ENCODE measurements at regions not wholly inside any gene's neighbourhood (a gene's known extent, or its start where the extent isn't known, plus 50 kb on each side); places are given as distances from the start of the nearest gene placed in this dataset.

DNA sequence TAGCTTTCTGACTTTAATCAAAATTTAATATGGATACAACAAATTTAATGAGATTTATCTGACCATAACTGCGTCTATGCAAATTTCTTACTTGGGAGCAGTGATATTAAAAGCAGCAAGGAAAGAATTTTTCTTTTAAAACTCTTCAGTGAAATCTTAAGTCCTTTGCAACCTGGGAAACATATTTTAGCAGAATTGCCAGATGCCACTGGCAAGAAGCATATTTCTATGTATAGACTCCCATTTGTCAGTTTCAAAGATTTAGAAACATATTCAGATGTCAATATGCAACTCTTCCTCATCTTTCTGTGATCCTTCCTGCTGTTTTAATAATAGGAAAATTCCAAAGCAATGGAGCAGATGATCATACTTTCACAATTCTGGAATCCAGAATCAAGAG lies 911.3 kb downstream of the LUZP2 start:
- H3K9ac ChIP-seq (ENCODE audit: low read length) = no peak overlapping the region
- TF ChIP-seq EZH2 (IDR thresholded peaks at IDR 0.05; ENCODE audit: borderline replicate concordance, low read length) = no peak
- TF ChIP-seq, protein P1, sequence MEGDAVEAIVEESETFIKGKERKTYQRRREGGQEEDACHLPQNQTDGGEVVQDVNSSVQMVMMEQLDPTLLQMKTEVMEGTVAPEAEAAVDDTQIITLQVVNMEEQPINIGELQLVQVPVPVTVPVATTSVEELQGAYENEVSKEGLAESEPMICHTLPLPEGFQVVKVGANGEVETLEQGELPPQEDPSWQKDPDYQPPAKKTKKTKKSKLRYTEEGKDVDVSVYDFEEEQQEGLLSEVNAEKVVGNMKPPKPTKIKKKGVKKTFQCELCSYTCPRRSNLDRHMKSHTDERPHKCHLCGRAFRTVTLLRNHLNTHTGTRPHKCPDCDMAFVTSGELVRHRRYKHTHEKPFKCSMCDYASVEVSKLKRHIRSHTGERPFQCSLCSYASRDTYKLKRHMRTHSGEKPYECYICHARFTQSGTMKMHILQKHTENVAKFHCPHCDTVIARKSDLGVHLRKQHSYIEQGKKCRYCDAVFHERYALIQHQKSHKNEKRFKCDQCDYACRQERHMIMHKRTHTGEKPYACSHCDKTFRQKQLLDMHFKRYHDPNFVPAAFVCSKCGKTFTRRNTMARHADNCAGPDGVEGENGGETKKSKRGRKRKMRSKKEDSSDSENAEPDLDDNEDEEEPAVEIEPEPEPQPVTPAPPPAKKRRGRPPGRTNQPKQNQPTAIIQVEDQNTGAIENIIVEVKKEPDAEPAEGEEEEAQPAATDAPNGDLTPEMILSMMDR (IDR thresholded peaks at IDR 0.05; ENCODE audit: low read length) = no peak
- H3K79me2 ChIP-seq (ENCODE audit: insufficient read depth, low read length) = no peaks in the 10 kb centered on the region
- no peak overlapping the region for H2AFZ ChIP-seq (ENCODE audit: low read length)
- H3K36me3 ChIP-seq (ENCODE audit: insufficient read depth, low read length) = no peaks in the 10 kb centered on the region
- H3K4me2 ChIP-seq (ENCODE audit: low read length) = no peak overlapping the region
- H3K9me2 ChIP-seq (ENCODE audit: low read depth, low read length) = no peaks in the 10 kb centered on the region
- H4K20me1 ChIP-seq (ENCODE audit: insufficient read depth, low read length) = no peaks in the 10 kb centered on the region
- H3F3A ChIP-seq (ENCODE audit: insufficient read depth, low read length) = no peaks in the 10 kb centered on the region
- no peaks in the 10 kb centered on the region for H3K27me3 ChIP-seq (ENCODE audit: insufficient read depth, low read length)
- no peak overlapping the region for H3K4me3 ChIP-seq (ENCODE audit: low read depth, low read length, poor library complexity, severe bottlenecking)
- no peaks in the 10 kb centered on the region for H3K9me3 ChIP-seq (ENCODE audit: low read length)
- no peak overlapping the region for H3K27ac ChIP-seq (ENCODE audit: low read depth, low read length, poor library complexity, severe bottlenecking)
- no peaks in the 10 kb centered on the region for H3K4me1 ChIP-seq (ENCODE audit: insufficient read depth, low read length, severe bottlenecking)

DNA sequence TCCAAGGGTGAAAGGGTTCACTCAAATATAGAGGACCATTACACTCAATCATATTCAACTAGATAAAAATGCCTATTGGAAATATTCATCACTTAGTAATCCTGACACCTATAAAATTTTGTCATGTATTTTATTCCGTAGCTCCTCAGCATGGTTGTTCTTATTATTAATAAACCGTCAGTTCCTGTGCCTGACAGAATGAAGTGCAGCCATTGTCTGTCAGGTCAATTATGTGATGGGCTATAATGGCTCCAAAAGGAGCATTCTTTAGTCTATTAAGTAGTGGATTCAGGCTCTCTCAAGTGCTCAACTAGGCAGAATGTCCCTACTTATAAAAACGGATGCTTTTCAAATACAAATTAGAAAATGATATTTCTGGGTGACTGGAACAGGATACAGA lies 916.1 kb upstream of the ANO3 start:
- Histone ChIP-seq H3K27ac (ENCODE audit: low read depth, low read length, poor library complexity, severe bottlenecking) (no peak overlapping the region), H3K4me3 (ENCODE audit: low read depth, low read length, poor library complexity, severe bottlenecking) (no peak overlapping the region), H3K9me2 (ENCODE audit: low read depth, low read length) (no peaks in the 10 kb centered on the region), H4K20me1 (ENCODE audit: insufficient read depth, low read length) (no peaks in the 10 kb centered on the region), H3K9ac (ENCODE audit: low read length) (no peak overlapping the region), H3K27me3 (ENCODE audit: insufficient read depth, low read length) (no peaks in the 10 kb centered on the region), H2AFZ (ENCODE audit: low read length) (no peak overlapping the region), H3K4me2 (ENCODE audit: low read length) (no peak overlapping the region), H3K79me2 (ENCODE audit: insufficient read depth, low read length) (no peaks in the 10 kb centered on the region), H3K36me3 (ENCODE audit: insufficient read depth, low read length) (no peaks in the 10 kb centered on the region), H3K4me1 (ENCODE audit: insufficient read depth, low read length, severe bottlenecking) (no peaks in the 10 kb centered on the region), H3F3A (ENCODE audit: insufficient read depth, low read length) (no peaks in the 10 kb centered on the region), H3K9me3 (ENCODE audit: low read length) (no peaks in the 10 kb centered on the region)
- TF ChIP-seq, protein P1 (IDR thresholded peaks at IDR 0.05; ENCODE audit: low read length) = no peak
- no peak for TF ChIP-seq EZH2 (IDR thresholded peaks at IDR 0.05; ENCODE audit: borderline replicate concordance, low read length)

DNA sequence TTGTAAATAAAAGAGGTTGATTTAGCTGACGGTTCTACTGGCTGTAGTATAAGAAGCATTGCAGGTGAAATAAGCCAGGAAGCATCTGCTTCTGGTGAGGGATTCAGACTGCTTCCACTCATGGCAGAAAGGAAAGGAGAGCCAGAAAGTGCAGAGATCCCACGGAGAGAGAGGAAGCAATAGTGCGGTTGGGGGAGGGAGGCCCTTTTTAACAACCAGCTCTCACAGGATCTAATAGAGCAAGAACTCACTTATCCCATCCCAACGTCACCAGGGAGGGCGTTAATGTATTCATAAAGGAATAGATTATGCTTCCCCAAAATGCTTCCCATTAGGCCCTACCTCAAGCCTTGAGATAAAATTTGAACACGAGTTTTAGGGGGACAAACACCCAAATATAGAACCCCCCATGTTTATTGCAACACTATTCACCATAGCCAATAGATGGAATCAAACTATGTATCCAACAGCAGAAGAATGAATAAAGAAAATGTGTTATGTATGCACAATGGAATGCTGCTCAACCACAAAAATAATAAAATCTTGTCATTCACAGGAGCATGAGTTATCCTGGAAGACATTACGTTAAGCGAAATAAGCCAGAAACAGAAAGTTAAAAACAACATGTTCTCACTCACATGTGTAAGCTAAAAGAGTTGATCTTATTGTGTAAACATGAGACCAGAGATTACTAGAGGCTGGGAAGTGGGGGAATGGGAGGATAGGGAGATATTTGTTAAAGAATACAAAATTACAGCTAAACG lies 908.3 kb upstream of the ANO3 start:
- Histone ChIP-seq H3F3A (ENCODE audit: insufficient read depth, low read length) (no peaks in the 10 kb centered on the region), H3K4me1 (ENCODE audit: insufficient read depth, low read length, severe bottlenecking) (no peaks in the 10 kb centered on the region), H3K79me2 (ENCODE audit: insufficient read depth, low read length) (no peaks in the 10 kb centered on the region), H3K27ac (ENCODE audit: low read depth, low read length, poor library complexity, severe bottlenecking) (no peak overlapping the region), H2AFZ (ENCODE audit: low read length) (no peak overlapping the region), H3K27me3 (ENCODE audit: insufficient read depth, low read length) (no peaks in the 10 kb centered on the region), H3K9me3 (ENCODE audit: low read length) (no peaks in the 10 kb centered on the region), H3K4me3 (ENCODE audit: low read depth, low read length, poor library complexity, severe bottlenecking) (no peak overlapping the region), H3K36me3 (ENCODE audit: insufficient read depth, low read length) (no peaks in the 10 kb centered on the region), H3K4me2 (ENCODE audit: low read length) (no peak overlapping the region), H3K9ac (ENCODE audit: low read length) (no peak overlapping the region), H3K9me2 (ENCODE audit: low read depth, low read length) (no peaks in the 10 kb centered on the region), H4K20me1 (ENCODE audit: insufficient read depth, low read length) (no peaks in the 10 kb centered on the region)
- TF ChIP-seq, protein P1 (IDR thresholded peaks at IDR 0.05; ENCODE audit: low read length) = no peak
- TF ChIP-seq EZH2 (IDR thresholded peaks at IDR 0.05; ENCODE audit: borderline replicate concordance, low read length) = no peak
